ENCODE measurements at regions not wholly inside any gene's neighbourhood (a gene's known extent, or its start where the extent isn't known, plus 50 kb on each side); places are given as distances from the start of the nearest gene placed in this dataset.

GRCh38 chr1:59156526-59157199, 140.2 kb upstream of the FGGY start:
- ATAC-seq (no peak), DNase-seq (ENCODE audit: low spot score) (no peak)

DNA sequence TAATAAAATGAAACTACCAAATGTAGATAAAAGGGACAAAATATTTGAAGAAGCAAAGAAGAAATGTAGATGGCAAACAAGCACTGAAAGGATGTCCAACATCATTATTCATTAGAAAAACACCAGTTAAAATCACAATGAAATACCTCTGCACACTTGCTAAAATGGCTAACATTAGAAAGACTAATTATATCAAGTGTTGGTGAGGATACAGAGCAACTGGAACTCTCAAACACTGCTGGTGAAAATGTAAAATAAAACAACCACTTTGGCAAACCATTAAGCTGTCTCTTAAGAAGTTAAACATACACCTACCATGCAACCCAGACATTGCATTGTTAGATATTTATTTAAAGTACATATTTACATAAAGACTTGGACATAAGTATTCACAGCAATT, 138.6 kb upstream of the FGGY start:
- ATAC-seq, result no peak

GRCh38 chr1:59159557-59160203, 137.2 kb upstream of the FGGY start:
- DNase-seq (ENCODE audit: low spot score), result no peak
- no peak for ATAC-seq

More for the DNA sequence above, 138.6 kb upstream of the FGGY start:
- no peak for DNase-seq (ENCODE audit: low spot score)

DNA sequence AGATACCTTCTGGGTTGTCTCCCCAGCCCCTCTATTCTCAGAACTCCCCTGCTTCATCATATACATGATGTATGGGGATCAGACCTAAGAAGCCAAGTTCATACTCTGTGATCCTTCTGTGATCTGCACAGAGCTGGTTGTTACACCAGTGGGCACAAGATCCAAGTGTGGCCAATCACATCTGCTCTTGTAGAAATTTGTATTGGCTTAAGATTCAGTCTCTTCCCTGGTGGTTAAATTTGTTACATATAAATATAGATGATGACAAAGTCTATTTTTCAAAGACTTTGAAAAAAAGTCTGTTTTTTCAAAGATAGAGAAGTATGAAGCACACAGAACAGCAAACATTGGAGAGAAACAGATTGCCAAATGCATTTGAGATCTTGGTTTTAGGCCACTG, 135.8 kb upstream of the FGGY start:
- ATAC-seq (no peak), DNase-seq (ENCODE audit: low spot score) (no peak)

DNA sequence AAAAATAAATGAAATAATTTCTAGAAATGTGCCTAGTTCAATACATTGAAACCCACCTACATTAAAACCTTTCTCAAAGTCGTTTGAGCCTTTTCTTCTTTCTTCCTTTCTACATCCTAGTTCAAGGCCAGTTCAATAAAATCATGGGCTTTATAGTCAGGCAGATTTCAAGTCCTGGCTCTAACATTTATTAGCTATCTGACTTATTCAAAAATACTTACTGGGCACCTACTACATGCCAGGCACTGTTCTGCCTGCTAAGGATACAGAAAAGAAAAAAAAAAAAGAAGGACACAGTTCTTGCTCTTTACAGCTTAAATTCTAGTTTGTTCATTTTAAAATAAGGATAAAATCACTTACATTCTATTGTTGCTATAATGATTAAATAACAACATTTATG, 134.2 kb upstream of the FGGY start:
- ATAC-seq, result no peak
- no peak for DNase-seq (ENCODE audit: low spot score)

GRCh38 chr1:59163268-59164092, 133.4 kb upstream of the FGGY start:
- ATAC-seq (no peak), DNase-seq (ENCODE audit: low spot score) (no peak)

- ATAC-seq (no peak), DNase-seq (ENCODE audit: low spot score) (no peak)
Observed at GRCh38 chr1:59164371-59164770, 132.5 kb upstream of the FGGY start.

- DNase-seq (ENCODE audit: low spot score) (no peak), ATAC-seq (no peak)
Observed at GRCh38 chr1:59165353-59165752, 131.5 kb upstream of the FGGY start.

- ATAC-seq (no peak), DNase-seq (ENCODE audit: low spot score) (no peak)
Observed at GRCh38 chr1:59169703-59170102, 127.2 kb upstream of the FGGY start.

GRCh38 chr1:59170659-59171058, 126.2 kb upstream of the FGGY start:
- no peak for ATAC-seq
- DNase-seq (ENCODE audit: low spot score), result no peak

- ATAC-seq (no peak), DNase-seq (ENCODE audit: low spot score) (no peak)
Observed at GRCh38 chr1:59171788-59172187, 125.1 kb upstream of the FGGY start.

GRCh38 chr1:59172693-59173092, 124.2 kb upstream of the FGGY start:
- ATAC-seq, result no peak

DNA sequence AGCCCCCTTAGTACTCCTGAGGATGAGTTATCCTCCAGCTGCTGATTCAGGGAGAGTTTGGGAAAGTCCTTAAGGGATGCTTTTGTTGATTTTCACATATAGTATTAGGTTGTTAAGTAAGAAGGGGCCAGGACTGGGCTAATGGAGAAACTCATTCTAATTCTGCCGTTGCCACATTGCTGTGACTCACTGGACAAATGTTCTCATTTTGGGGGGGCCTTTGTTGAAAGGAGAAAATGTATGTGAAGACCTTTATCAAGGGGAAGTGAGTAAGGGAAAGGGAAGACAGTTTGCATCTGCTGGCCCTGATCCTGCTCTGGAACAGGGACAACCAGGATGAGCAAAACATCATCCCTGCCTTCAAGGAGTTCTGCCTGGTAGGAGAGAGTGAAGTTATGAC, 123.2 kb upstream of the FGGY start:
- ATAC-seq (no peak), DNase-seq (ENCODE audit: low spot score) (no peak)

More at GRCh38 chr1:59172693-59173092, 124.2 kb upstream of the FGGY start:
- DNase-seq (ENCODE audit: low spot score), result no peak

DNA sequence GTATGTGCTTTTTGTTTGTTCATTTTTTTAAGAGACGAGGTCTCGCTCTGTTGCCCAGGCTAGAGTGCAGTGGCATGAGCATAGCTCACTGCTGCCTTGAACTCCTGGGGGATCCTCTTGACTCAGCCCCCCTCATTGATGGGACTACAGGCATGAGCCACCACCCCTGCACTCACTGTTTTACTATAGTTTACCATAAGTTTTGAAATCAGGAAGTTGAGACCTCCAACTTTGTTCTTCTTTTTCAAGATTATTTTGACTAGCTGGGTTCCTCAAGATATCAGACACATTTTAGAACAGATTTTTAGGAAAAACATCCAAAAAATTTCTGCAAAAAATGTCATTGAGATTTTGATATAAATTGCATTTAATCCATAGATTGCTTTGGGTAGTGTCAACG, 120.4 kb upstream of the FGGY start:
- DNase-seq (ENCODE audit: low spot score) (no peak), ATAC-seq (no peak)

DNA sequence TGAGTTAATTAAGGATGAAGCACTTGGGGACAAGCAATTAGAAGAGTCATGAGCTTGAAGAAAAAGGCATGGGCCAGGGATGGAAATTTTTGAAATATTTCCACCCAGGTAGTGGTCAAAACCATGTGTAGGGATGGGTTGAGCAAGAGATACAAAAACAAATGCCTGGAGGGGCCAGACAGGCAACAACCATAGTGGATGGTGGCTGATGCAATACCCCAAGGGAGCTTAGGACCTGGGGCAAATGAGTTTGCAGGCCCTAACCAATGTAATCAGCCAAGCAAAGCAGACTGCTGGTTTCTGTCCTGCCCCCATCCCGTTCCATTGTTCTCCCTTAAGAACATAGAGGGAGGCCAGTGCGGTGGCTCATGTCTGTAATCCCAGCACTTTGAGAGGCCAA, 119.1 kb upstream of the FGGY start:
- ATAC-seq, result no peak

DNA sequence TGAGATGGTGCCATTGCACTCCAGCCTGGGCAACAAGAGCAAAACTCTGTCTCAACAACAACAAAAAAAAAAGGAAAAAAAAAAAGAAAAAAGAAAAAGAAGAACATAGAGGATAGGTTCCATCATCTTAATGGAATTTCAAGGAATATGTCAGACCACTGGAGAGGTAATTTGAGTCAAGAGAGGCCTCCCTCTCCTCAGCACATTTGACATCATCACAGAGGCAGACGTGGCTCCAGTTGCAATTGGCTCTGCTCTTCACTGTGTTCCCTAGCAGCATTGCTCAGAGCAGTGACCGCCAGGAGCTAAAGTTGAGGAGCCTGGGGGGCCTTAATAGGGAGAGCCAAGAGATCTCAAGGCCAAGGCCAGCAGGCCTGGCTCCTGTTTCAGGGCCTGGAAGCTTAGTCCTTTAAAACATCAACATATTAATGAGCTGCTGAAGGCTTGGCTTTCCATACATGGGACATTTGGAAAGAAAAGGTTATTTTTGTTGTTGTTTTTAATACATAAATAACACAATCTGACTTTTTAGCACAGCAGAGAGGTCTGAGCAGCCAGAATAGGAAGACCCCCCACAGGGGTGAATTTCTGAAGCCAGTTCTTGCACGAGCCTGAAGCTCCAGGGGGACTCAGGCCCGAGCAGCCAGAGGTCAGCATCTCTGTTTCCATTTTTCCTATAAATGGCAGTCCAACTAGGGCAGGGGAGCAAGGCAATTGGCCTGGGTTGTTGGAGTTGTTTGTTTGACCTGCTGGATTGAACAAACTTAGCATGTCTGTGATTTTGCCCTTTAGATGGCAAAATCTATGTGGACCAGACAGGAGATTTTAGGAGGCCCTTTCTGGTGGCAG, 118.3 kb upstream of the FGGY start:
- DNase-seq (ENCODE audit: low spot score) (peak; percentile 47), ATAC-seq (peak; percentile 81)

More for the DNA sequence above, 119.1 kb upstream of the FGGY start:
- no peak for DNase-seq (ENCODE audit: low spot score)

DNA sequence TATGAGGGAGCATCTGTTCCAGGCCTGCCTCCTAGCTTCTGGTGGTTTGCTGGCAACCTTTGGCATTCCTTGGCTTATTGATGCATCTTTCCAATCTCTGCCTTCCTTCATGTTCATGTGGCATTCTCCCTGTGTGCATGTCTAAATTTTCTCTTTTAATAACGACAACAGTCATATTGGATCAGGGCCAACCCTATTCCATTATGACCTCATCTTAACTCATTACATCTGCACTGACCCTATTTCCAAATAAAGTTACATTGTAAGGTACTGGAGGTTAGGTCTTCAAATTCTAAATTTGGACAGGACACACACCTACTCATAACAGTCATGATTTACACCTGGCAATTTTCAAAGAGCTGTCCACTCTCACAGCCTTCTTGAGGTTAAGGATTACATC, 117.2 kb upstream of the FGGY start:
- ATAC-seq (no peak), DNase-seq (ENCODE audit: low spot score) (no peak)

DNA sequence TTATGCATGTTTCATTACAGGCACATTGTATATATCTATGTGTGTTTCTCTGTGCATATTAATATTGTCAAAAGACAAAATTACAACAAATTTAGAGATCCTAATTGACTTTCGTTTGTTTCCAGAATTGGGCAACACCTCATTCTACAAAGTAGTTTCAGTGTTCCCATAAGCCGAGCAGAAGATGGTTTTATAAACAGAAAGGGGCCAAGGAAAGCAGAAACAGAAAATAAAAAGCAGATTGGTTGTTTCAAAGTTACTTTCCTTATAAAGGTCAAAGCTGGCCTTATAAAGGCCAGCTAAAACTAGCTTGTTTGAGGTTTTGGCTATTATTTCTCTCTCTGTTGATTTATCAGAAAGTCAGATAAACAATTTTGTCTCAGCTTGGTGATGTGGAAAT, 116.2 kb upstream of the FGGY start:
- DNase-seq (ENCODE audit: low spot score), result no peak
- ATAC-seq, result no peak

DNA sequence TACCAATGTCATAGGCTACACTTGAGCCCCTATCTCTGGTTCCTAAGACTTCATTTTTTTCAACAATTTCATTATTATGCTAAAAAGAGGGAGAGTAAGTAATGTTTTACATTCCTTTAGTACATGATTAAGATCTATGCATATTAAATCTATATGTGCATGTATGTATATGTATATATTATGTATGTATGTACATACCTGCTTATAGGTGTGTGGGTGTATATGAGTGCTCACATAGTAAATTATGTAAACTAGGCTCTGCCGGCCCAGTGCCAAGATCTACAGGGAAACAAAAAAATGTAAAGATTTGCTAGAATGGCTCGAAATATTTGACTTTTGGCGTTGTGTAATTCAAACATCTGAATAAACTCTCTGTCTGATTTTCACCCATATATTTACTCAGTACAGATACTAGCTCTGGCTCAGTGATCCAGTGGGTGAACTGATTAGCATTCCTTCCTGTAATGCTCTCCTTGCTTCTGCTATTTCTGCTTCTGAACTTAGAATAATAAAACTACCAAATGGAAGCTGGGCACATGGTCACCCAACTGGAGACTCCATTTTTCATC, 113.1 kb upstream of the FGGY start:
- no peak for DNase-seq (ENCODE audit: low spot score)

DNA sequence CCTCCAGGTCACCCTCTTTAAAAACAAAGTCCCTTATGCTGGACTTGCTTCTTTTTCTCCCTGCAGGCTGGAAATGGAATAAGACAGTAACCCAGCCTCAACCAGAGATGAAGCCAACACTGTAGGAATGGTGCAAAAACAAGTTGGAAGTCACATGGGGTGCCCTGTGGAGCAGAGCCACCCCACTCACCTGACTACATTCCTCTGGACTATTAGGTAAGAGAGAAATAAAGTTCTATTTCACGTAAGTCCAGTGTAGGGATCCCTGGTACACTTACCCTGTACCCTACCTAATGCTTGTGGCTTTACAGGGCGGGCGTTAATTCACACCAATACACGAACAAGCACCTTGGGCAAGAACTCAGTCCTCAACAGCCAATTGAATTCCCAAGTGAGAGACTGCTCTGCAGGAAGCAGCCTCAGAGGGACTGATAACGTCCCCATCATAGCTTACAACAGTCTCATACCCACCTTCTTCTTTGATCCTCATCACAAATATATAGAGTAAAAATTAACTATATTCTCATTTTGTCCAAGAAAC, 112.5 kb upstream of the FGGY start:
- ATAC-seq, result no peak

More for the DNA sequence above, 113.1 kb upstream of the FGGY start:
- no peak for ATAC-seq

More for the DNA sequence above, 112.5 kb upstream of the FGGY start:
- no peak for DNase-seq (ENCODE audit: low spot score)

Measured in left lobe of liver (tissue), 2 donors.